PFSK-1 (cell line): ENCODE measurements at regions not wholly inside any gene's neighbourhood (a gene's known extent, or its start where the extent isn't known, plus 50 kb on each side); places are given as distances from the start of the nearest gene placed in this dataset.

ENCODE experiments used
- FOXP2 ChIP-seq: optimal IDR thresholded peaks from 2 replicates; pipeline ENCODE3; 2011; ENCODE audit warnings: borderline replicate concordance, control low read depth, inconsistent platforms; ENCODE audit not compliant: insufficient read depth; ENCODE audit errors: extremely low read length, extremely low read depth
- POLR2AphosphoS5 ChIP-seq: IDR thresholded peaks from 2 replicates; pipeline ENCODE4 v1.6.1; 2012; ENCODE audit warnings: low read depth, mild to moderate bottlenecking, control low read depth, low read length, moderate library complexity
- REST ChIP-seq, 2 experiments: IDR thresholded peaks; 2 replicates each; pipeline versions ENCODE4 v1.6.1 to v1.8.0; 2011 to 2012; ENCODE audit warnings: low read depth in 2 of 2, low read length in 2 of 2, control low read depth in 1 of 2, inconsistent platforms in 1 of 2, mild to moderate bottlenecking in 1 of 2, moderate library complexity in 1 of 2; ENCODE audit not compliant: insufficient read depth in 1 of 2
- SIN3A ChIP-seq: IDR thresholded peaks from 2 replicates; pipeline ENCODE4 v1.6.1; 2012; ENCODE audit warnings: mild to moderate bottlenecking, low read length, moderate library complexity, borderline replicate concordance; ENCODE audit not compliant: insufficient read depth
- TAF1 ChIP-seq: IDR thresholded peaks from 2 replicates; pipeline ENCODE4 v1.6.1; 2012; ENCODE audit warnings: low read length, control low read depth, borderline replicate concordance; ENCODE audit not compliant: insufficient read depth

DNA sequence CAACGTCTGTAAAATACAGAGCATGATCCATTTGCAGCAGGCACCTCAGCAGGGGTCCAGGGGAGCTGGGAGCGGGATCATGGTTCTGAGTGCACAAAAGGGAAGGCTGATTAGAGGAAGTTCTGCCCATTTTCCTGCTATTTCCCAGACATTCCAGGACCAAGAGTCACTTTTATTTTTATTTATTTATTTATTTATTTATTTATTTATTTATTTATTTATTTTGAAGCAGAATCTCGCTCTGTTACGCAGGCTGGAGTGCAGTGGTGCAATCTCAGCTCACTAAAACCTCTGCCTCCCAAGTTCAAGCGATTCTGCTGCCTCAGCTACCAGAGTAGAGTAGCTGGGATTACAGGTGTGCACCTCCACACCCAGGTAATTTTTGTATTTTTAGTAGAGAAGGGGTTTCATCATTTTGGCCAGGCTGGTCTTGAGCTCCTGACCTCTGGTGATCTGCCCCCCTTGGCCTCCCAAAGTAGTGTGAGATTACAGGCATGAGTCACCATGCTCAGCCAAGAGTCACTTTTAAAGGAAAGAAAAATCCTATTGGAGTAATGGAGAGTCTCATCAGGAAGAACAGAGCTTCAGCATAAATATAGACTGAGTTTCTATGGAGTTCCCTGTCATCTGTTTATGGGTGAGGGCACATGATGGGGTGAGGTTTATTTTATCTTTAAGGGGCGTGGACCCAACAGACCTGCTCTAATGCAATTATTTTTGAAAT is 355.2 kb downstream of the HAPSTR1 start:
- no peak for TF ChIP-seq TAF1
- TF ChIP-seq REST (IDR thresholded peaks at IDR 0.05; ENCODE audit: insufficient read depth in 1 of 2, low read depth in 2 of 2, low read length in 2 of 2): no peak
- no peak for TF ChIP-seq POLR2AphosphoS5
- TF ChIP-seq FOXP2: no peak
- TF ChIP-seq SIN3A: no peak

DNA sequence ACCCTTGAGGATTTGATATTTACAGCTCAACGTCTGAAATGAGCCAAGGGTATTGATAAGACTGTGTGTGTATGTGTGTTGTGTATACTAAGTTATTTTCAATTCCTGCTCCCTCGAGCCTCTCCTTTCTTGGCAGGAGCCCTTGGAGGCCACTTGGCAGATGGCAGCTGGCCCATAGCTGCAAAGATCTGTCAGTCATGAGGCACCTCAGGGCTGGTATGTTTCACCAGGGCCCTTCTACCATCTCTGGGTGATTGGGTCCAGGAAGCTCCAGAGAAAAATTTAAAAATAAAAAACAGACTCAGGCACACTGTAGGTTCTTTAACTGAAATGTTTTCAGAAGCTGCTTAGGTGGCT is 355.7 kb downstream of the HAPSTR1 start:
- TF ChIP-seq FOXP2 (no peak), REST (IDR thresholded peaks at IDR 0.05; ENCODE audit: insufficient read depth in 1 of 2, low read depth in 2 of 2, low read length in 2 of 2) (no peak), SIN3A (no peak), POLR2AphosphoS5 (no peak), TAF1 (no peak)

DNA sequence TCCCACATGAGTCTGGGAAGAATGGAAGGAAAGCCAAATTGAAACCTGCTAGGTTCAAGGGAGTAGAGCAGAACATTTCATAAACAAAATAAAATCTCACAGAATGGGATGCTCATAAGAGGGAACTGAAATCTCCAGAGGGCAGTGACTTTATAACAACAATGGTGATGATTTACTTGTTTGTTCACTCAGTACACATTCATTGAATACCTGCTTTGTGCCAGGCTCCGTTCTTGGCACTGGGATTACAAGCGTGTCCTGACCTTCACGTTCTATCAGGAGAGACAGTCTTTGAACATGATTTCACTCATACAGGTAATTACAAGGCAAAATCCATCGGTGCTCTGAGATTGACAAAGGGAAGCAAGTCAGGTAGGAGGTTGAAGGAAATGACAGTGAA is 356.3 kb downstream of the HAPSTR1 start:
- no peak for TF ChIP-seq FOXP2
- no peak for TF ChIP-seq TAF1
- no peak for TF ChIP-seq REST (IDR thresholded peaks at IDR 0.05; ENCODE audit: insufficient read depth in 1 of 2, low read depth in 2 of 2, low read length in 2 of 2)
- TF ChIP-seq POLR2AphosphoS5: no peak
- TF ChIP-seq SIN3A: no peak

GRCh38 chr16:9449597-9449996 is 358.2 kb downstream of the HAPSTR1 start:
- TF ChIP-seq SIN3A (no peak), FOXP2 (no peak), TAF1 (no peak), POLR2AphosphoS5 (no peak), REST (IDR thresholded peaks at IDR 0.05; ENCODE audit: insufficient read depth in 1 of 2, low read depth in 2 of 2, low read length in 2 of 2) (no peak)

DNA sequence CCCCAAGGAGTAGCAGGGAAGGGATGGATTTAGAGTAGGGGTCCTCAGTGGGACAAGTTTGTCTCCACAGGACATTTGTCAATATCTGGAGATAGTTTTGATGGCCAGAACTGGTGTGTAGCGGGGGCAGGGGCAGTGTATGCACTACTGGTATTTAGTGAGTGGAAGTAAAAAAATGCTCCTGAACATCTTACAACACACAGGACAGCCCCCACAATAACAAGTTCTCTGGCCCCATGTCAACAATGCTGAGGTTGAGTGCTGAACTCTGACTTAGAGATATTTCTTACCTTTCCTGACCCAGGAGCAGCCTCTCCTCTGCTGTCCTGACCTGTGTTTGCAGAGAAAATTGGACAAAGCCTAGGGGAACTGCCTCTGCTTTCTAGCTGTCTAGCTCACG is 365.8 kb downstream of the HAPSTR1 start:
- no peak for TF ChIP-seq TAF1
- TF ChIP-seq REST (IDR thresholded peaks at IDR 0.05; ENCODE audit: insufficient read depth in 1 of 2, low read depth in 2 of 2, low read length in 2 of 2): no peak
- TF ChIP-seq FOXP2: no peak
- TF ChIP-seq SIN3A: no peak
- no peak for TF ChIP-seq POLR2AphosphoS5
